ENCODE measurements at regions not wholly inside any gene's neighbourhood (a gene's known extent, or its start where the extent isn't known, plus 50 kb on each side); places are given as distances from the start of the nearest gene placed in this dataset.

DNA sequence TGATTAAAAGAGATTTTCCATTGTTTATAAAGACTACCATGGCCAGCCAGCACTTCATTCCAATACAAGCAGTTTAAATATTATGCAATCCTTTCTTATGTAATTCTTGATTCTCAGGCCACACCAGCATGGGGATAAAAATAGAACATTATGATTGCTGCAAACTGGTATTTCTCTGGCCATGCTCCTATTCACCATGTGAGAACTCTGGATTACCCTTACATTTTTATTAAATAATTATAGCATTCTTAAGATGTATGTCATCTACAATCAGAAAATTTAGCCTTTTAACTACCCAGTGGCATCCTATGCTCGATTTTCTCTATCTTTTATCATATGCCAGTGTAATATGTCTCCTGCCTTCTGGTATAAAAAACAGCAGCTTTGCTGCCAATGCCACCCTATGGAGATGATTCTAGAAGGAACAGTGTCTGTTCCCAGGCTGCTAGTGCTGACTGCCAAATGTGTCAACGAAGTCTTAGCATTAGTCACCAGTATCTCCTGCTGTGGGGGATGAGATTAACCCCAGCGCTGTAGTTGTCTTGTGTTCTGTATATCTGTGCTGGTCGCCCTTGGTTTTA lies 501.4 kb downstream of the BCKDHB start:
- no peak for TF ChIP-seq EZH2phosphoT487 (IDR thresholded peaks at IDR 0.05; ENCODE audit: insufficient read depth, low read depth)
- TF ChIP-seq EZH2 (IDR thresholded peaks at IDR 0.05; ENCODE audit: insufficient read depth, poor library complexity, severe bottlenecking), result no peak

Measured in GM23248 (cell line).